ENCODE measurements at regions not wholly inside any gene's neighbourhood (a gene's known extent, or its start where the extent isn't known, plus 50 kb on each side); places are given as distances from the start of the nearest gene placed in this dataset.

DNA sequence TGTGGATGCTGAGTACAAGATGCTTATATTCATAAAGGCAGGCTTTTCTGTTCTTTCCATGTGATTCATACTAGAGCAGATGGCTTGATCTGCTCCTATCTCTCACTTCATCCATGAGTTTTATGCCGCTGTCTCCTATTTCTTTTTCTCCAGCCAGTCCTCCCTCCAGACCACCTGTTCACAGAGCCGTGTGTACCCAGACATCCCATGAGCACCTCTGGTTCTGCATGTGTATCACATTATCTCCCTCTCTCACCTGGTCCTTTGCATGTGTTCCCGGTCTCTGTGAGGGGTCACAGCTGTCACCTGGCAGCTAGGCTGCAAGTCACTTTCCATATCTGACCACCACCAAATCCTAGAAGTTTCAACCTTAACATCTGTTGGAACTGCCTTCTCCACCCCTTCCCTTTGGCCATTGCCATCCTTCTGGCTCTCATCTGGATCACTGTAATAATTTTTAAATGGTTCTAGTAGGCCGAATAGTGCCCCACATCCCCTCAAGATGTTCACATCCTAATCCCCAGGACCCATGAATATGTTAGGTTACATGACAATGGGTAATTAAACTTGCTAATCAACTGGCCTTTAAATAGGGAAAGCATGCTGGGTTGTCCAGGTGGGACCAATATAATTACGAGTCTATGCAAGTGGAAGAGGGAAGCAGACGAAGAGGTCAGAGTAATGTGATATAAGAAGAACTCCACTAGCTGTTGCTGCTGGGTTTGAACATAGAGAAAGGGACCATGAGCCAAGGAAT, 168.1 kb downstream of the SNAPC1 start:
- TF ChIP-seq CTCF (IDR thresholded peaks at IDR 0.05) (no peak), POLR2A (IDR thresholded peaks at IDR 0.05) (no peak)

All from body of pancreas (tissue), 4 donors.